ENCODE measurements at regions not wholly inside any gene's neighbourhood (a gene's known extent, or its start where the extent isn't known, plus 50 kb on each side); places are given as distances from the start of the nearest gene placed in this dataset.
"Not testable (repeated sequence)": the region's sequence is repeated elsewhere in the genome, so short reads cannot be mapped to it uniquely, and the experiment has no call there.

DNA sequence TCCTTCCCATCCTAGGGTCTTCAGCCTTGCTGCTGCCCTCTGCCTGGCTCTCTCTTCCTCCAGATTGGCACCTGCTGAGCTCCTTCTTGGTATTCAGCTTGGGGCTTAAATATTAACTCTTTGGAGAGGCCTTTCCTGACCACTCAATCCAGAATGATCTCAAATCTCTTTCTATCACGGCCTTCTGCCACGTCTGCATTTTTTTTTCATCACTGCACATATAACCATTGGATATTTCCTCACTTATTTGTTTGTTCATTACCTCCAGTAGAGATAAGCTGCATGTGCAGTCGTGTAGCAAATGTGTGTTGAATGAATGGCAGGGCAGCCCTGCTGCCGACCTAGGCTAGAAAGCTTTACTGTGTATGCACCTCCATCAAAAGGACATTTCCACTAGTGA is 51.6 kb upstream of the MPP7 start:
- DNase-seq, result no peak

GRCh38 chr10:28355376-28355775 is 52.5 kb upstream of the MPP7 start:
- no peak for DNase-seq

DNA sequence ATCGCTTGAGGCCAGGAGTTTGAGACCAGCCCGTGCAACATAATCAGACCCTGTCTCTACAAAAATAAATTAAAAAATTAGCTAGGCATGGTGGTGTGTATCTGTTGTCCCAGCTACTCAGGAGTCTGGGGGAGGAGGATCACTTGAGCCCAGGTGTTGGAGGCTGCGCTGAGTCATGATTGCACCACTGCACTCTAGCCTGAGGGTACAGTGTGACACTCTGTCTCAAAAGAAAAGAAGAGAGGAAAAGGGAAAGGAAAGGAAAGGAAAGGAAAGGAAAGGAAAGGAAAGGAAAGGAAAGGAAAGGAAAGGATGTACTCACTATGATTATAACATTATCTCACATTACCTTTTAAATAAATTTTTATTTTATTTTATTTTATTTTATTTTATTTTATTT is 56.5 kb upstream of the MPP7 start:
- DNase-seq, result no peak

- no peak for DNase-seq
Observed at GRCh38 chr10:28360175-28360574, 57.3 kb upstream of the MPP7 start.

DNA sequence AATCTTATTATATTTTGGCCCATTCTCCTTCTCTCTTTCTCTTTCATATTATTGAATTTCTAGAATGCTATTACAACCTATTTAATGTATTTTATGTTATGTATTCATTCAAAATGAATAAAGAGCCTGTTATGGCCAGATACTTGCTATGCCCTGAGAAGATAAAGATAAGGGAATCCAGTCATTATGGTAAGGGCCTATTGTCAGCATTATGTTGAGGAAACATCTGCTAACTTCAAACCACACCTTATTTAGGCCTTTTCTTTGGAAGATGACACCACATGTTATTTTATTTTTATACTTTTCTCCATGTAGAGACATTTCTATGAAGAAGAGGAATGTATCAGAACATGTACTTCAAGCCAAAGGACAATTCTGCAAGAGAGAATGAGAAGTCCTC is 60.5 kb upstream of the MPP7 start:
- no peak for DNase-seq

GRCh38 chr10:28365840-28366239 is 63.0 kb upstream of the MPP7 start:
- no peak for DNase-seq

DNA sequence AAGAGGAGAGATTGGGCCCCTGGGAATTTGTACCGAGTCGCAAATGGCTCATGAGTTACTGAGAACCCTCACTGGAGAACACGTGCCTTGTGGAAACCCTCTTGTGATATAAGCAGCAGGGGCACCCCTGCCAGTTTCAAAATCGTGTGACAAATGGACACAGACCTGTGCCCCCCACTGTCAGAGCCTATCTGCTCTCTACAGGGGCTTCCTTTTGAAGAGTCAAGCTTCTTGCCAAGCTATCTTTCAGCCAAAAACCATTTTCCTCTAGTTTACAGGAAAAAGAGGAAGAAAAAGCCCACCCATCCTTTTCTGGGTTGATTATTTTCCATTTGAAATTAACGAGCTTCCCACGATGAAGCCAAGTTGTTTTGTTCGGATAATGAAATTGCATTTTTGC is 64.1 kb upstream of the MPP7 start:
- DNase-seq, result no peak

GRCh38 chr10:28367413-28367812 is 64.5 kb upstream of the MPP7 start:
- DNase-seq, result no peak

- DNase-seq, result no peak
Observed at GRCh38 chr10:28367929-28368484, 65.1 kb upstream of the MPP7 start.

DNA sequence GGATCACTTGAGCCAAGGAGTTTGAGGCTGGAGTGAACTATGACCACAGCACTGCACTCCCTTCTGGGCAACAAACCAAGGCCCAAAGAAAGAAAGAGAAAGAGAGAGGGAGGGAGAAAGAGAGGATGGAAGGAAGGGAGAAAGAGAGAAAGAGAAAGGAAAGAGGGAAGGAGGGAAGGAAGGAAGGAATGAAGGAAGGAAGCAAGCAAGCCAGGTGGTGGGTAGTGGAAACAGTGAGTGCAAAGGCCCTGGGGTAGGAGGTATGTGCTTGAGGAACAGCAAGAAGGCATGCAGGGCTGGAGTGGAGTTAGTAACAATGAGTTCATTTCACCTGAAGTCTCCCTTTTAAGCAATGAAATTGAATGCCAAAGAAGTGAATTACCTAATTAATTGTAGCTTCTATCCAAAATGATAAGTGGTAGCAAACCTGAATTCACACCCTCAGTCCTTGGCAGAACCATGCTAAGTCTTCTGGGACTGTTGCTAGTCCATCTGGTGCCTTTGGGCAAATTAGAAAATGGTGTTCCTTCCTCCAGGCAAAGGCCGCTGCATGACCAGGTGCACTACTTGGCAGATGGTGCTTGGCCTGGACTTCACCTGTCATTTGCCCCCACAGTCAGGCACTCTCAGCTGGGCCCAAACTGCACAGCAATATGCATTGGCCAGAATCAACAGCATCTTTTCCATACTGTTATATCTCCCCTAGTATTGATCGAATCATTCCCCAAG is 67.4 kb upstream of the MPP7 start:
- no peak for DNase-seq

DNA sequence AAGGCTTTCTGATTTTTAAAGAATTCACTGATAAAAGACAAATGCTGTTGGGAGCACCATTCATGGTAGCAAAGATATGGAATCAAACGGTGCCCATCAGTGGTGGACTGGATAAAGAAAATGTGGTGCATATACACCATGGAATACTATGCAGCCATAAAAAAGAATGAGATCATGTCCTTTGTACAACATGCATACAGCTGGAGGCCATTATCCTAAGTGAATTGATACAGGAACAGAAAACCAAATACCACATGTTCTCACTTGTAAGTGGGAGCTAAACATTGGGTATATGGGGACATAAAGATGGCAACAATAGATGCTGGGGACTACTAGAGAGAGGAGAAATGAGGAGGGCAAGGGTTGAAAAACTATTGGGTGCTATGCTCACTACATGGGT is 68.8 kb upstream of the MPP7 start:
- not testable (repeated sequence) for DNase-seq

- DNase-seq, result no peak
Observed at GRCh38 chr10:28374036-28374435, 71.2 kb upstream of the MPP7 start.

DNA sequence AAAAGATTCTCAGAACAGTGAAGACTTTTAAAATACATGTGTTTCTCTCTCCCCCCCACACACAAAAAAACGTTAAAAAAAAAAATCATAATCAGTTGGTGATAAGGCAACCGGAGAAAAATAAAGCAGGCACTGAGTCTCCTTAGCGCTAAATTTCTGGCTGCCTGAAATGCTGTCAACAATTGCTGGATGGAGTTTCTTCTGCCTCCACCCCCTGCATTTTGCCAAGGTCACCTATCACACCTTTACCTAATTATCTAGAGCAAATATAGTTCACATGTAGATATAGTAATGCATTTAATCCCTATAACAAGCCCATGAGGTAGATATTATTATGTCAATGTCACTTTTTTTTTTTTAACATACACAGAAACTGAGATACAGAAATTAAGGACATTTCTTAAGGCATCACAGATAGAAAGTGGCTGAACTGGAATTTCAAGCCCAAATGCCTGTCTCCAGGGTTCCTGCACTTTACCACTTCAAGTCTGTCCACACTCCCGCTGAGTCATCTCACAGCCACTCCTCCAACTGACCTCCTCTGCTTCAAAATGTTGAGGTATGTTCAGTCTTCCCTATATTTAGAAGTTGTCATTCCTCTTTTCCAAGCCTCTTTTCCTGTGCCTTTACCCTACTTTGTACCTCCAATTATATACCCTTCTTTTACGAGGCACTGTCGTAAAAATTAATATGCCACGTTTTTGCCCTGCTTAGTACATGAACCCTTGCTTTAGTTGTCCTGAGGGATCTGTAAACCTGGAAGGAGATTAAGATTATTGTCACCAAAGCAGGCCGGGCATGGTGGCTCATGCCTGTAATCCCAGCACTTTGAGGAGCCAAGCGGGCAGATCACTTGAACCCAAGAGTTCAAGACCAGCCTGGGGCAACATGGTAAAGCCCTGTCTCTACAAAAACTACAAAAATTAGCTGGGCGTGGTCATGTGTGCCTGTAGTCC is 72.8 kb upstream of the MPP7 start:
- DNase-seq, result no peak

DNA sequence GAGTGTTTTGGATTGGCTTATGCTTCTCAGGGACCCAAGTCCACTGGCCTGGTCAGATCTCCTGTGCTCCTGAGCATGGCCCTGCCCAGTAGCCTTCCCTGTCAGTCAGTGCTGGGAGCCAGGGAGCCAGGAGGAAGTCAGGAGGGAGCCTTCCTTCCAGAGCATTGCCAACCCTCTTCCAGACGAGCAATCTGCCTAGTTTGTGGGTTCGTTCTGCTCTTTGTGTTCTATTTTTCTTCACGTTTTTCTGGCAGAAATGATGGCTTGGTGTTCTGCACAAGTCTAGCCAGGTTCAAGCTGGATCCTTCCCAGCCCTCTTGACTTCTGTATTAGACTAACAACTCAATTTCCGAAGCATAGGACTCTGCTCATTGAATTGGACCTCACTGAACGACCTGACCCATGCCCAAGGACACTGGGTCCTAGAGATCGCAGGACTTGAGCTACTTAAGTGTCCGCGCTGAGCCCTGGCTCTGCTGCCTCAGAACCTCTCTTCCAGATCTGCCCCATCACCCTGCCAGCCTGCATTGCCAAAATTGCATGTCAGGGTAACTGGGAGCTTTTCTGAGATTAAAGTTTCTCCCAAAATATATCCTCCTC is 76.2 kb upstream of the MPP7 start:
- DNase-seq, result no peak

GRCh38 chr10:28381466-28381865 is 78.6 kb upstream of the MPP7 start:
- DNase-seq, result no peak

DNA sequence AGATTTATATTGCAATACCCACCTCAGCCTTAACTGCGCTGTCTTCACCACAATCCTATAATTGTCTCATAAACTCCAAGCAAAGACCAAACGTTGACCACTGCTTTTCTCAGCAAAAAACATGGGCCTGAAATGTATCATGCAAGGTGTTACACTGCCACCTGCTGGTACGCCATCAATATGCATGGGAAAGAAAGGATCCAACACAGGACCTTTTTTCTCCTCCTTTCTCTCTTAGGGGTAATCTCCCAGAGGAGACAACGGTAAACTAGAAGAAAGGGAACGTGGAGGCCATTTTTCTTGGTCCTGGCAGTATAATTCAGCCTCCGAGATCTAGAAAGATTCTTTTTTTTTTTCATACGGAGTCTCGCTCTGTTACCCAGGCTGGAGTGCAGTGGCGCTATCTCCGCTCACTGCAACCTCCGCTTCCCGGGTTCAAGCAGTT is 79.1 kb upstream of the MPP7 start:
- DNase-seq, result peak; percentile 42

DNA sequence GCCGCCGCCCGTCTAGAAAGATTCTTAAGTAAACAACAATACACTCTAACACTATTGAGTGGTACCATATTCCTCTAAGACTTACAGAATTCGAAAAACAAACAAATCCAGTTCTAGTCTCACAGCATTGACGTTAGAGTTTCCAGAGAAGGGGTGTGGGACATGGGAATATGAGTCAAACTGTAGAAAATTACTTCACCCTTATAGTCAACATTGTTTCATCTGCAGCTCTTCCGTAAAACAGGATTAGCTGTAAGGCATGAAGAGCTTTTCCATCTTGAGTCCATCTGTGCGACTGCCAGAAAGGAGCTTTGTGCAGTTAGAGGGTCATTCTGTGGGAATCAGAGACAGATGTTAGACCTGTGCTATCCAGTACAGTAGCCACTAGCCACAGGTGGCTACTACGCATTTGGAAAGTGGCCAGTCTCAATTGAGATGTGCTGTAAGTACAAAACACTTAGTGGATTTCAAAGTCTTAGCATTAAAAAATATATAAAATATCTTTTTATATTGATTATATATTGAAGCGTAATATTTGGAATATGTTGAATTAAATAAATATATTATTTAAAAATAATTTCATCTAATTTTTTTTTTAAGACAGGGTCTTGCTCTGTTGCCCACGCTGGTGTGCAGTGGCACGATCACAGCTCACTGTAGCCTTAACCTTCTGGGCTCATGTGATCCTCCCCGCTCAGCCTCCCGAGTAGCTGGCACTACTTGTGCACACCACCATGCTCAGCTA is 79.8 kb upstream of the MPP7 start:
- DNase-seq, result no peak

- DNase-seq, result no peak
Observed at GRCh38 chr10:28384557-28384956, 81.7 kb upstream of the MPP7 start.

DNA sequence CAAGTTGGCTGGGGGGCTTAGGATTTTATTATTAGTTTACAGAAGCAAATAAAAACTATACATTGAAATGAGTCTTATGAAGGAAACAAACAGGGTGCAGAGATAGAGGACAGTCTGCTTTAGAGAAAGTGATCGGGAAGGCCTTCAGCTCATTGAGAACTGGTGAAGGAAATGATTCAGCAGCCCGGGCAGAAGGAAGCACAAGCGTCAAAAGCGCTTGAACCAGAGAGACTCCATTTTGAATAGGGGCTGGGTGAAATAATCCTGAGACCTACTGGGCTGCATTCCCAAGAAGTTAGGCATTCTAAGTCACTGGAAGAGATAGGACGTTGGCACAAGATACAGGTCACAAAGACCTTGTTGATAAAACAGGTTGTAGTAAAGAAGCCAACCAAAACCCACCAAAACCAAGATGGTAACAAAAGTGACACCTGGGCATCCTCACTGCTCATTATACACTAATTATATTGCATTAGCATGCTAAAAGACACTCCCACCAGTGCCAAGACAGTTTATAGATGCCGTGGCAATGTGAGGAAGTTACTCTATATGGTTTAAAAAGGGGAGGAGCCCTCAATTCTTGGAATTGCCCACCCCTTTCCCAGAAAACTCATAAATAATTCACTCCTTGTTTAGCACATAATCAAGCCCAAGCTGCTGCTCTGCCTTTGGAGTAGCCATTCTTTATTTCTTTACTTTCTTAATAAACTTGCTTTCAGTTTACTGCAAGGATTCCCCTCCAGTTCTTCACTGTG is 83.1 kb upstream of the MPP7 start:
- no peak for DNase-seq

DNA sequence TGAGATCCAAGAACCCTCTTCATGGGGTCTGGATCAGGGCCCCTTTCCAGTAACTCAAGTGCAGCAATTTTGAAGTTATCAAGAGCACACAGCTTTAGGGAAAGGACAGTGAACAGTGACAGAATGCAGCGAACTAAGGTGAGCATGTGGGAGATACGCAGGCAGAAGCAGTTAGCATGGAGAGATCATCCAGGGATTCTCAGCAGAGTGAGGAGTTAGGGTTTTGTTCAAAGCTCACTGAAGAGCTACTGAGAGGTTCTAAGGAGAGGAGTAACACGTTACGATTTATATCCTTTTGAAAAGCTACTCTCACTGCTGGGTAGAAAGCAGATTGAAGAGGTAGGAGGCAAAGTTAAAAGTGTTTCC is 83.6 kb upstream of the MPP7 start:
- no peak for DNase-seq

DNA sequence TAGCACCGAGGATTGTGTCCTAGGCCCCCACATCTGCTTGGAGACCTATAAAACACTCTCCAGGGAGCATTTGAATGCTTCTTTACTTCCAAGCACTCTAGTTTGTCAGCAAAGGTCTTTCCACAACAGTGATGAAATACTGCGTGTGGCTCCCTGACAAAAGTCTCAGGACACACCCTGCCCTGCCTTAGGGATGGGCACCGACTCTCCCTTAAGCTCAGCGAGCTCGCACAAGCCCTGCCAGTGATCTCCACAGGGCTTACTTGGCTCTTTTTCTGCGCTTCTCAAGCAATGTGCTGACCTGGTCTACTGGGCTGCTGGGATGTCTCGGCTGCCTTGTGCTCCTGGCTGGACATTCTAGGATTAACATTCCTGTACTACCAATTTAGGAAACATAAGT is 84.3 kb upstream of the MPP7 start:
- DNase-seq, result no peak

GRCh38 chr10:28391283-28391682 is 88.4 kb upstream of the MPP7 start:
- DNase-seq, result no peak
